WTC11 (cell line): ENCODE measurements at regions not wholly inside any gene's neighbourhood (a gene's known extent, or its start where the extent isn't known, plus 50 kb on each side); places are given as distances from the start of the nearest gene placed in this dataset.

Source experiments
- ATAC-seq: fragments of 200-7000 bp; cut with Tn5 transposase; 2 replicates; pipeline ENCODE4 v1.10.0; 2021; ENCODE audit warnings: mild to moderate bottlenecking, moderate library complexity
- CTCF ChIA-PET: fragments of 300-600 bp; sonication (Branson Sonifier 250); formaldehyde crosslinking; loops from one replicate; lab custom pipeline; 2021; ENCODE audit warnings: antibody characterized with exemption; lab: Charles Lee
- POLR2A ChIA-PET: fragments of 350-600 bp; sonication (Branson Sonifier 250); formaldehyde crosslinking; loops from one replicate; lab custom pipeline; 2021; ENCODE audit warnings: antibody characterized with exemption; lab: Charles Lee
- DNase-seq: peaks from one replicate; pipeline ENCODE4 v3.0.0; 2021; ENCODE audit warnings: low spot score
- H3K27ac Mint-ChIP-seq: 2 replicates; pipeline ENCODE4 v1.8.0; 2021; ENCODE audit warnings: mixed read lengths
- H3K27me3 Mint-ChIP-seq: 2 replicates; pipeline ENCODE4 v1.8.0; 2021; ENCODE audit warnings: low read depth, mild to moderate bottlenecking, moderate library complexity, mixed read lengths
- H3K36me3 Mint-ChIP-seq: 2 replicates; pipeline ENCODE4 v1.8.0; 2021; ENCODE audit warnings: mixed read lengths
- H3K4me1 Mint-ChIP-seq: 2 replicates; pipeline ENCODE4 v1.8.0; 2022; ENCODE audit warnings: mixed read lengths
- H3K4me3 Mint-ChIP-seq: 2 replicates; pipeline ENCODE4 v1.8.0; 2021; ENCODE audit warnings: mild to moderate bottlenecking, moderate library complexity, mixed read lengths
- H3K9me3 Mint-ChIP-seq: 2 replicates; pipeline ENCODE4 v1.8.0; 2021; ENCODE audit warnings: mixed read lengths
- ATF1 ChIP-seq: sonication (generic); formaldehyde crosslinking; IDR thresholded peaks from 2 replicates; pipeline ENCODE4 v1.8.1; 2023; ENCODE audit warnings: mild to moderate bottlenecking, moderate library complexity, missing genetic modification reagents
- CBFB ChIP-seq: sonication (generic); formaldehyde crosslinking; IDR thresholded peaks from 2 replicates; pipeline ENCODE4 v1.8.1; 2022; ENCODE audit warnings: mild to moderate bottlenecking, low read depth, missing genetic modification reagents
- CREB1 ChIP-seq: sonication (generic); formaldehyde crosslinking; IDR thresholded peaks from 2 replicates; pipeline ENCODE4 v1.8.0; 2023; ENCODE audit warnings: mild to moderate bottlenecking, missing genetic modification reagents
- E2F4 ChIP-seq: sonication (generic); formaldehyde crosslinking; IDR thresholded peaks from 2 replicates; pipeline ENCODE4 v1.8.1; 2022; ENCODE audit warnings: low read depth, mild to moderate bottlenecking, moderate library complexity, missing genetic modification reagents, borderline replicate concordance
- ESRRA ChIP-seq: sonication (generic); formaldehyde crosslinking; IDR thresholded peaks from 2 replicates; pipeline ENCODE4 v1.8.1; 2022; ENCODE audit warnings: mild to moderate bottlenecking, missing genetic modification reagents, borderline replicate concordance
- FOXK1 ChIP-seq: sonication (generic); formaldehyde crosslinking; IDR thresholded peaks from 2 replicates; pipeline ENCODE4 v1.8.0; 2022; ENCODE audit warnings: mild to moderate bottlenecking, moderate library complexity, missing genetic modification reagents
- FOXP1 ChIP-seq: sonication (generic); formaldehyde crosslinking; IDR thresholded peaks from 2 replicates; pipeline ENCODE4 v1.8.0; 2022; ENCODE audit warnings: missing genetic modification reagents, mild to moderate bottlenecking, moderate library complexity, borderline replicate concordance
- FOXP4 ChIP-seq: sonication (generic); formaldehyde crosslinking; IDR thresholded peaks from 2 replicates; pipeline ENCODE4 v1.8.0; 2022; ENCODE audit warnings: mild to moderate bottlenecking, missing genetic modification reagents
- HMGA2 ChIP-seq: fragments of 250-450 bp; sonication (Bioruptor Pico); IDR thresholded peaks from 2 replicates; pipeline ENCODE4 v1.4.0; 2021; ENCODE audit warnings: mild to moderate bottlenecking, moderate library complexity
- IRF2 ChIP-seq: sonication (generic); formaldehyde crosslinking; IDR thresholded peaks from 2 replicates; pipeline ENCODE4 v1.8.0; 2022; ENCODE audit warnings: low read depth, missing genetic modification reagents, borderline replicate concordance
- JUN ChIP-seq: sonication (generic); formaldehyde crosslinking; IDR thresholded peaks from 2 replicates; pipeline ENCODE4 v1.8.0; 2023; ENCODE audit warnings: mild to moderate bottlenecking, missing genetic modification reagents
- KAT7 ChIP-seq: sonication (generic); formaldehyde crosslinking; IDR thresholded peaks from 2 replicates; pipeline ENCODE4 v1.8.1; 2023; ENCODE audit warnings: missing genetic modification reagents, mild to moderate bottlenecking, borderline replicate concordance
- NR1H2 ChIP-seq: sonication (generic); formaldehyde crosslinking; IDR thresholded peaks from 2 replicates; pipeline ENCODE4 v1.9.0; 2021; ENCODE audit warnings: mild to moderate bottlenecking, moderate library complexity, missing genetic modification reagents
- SMAD4 ChIP-seq: sonication (generic); formaldehyde crosslinking; IDR thresholded peaks from 2 replicates; pipeline ENCODE4 v1.8.0; 2022; ENCODE audit warnings: mild to moderate bottlenecking, missing genetic modification reagents
- SP1 ChIP-seq: sonication (generic); formaldehyde crosslinking; conservative IDR thresholded peaks from 2 replicates; pipeline ENCODE4 v1.8.1; 2022; ENCODE audit warnings: missing genetic modification reagents
- USF2 ChIP-seq: sonication (generic); formaldehyde crosslinking; IDR thresholded peaks from 2 replicates; pipeline ENCODE4 v1.8.1; 2023; ENCODE audit warnings: mild to moderate bottlenecking, missing genetic modification reagents, moderate library complexity
- ZBTB21 ChIP-seq: sonication (generic); formaldehyde crosslinking; IDR thresholded peaks from 2 replicates; pipeline ENCODE4 v1.8.1; 2023; ENCODE audit warnings: mild to moderate bottlenecking, missing genetic modification reagents, borderline replicate concordance
- ZNF138 ChIP-seq: sonication (generic); formaldehyde crosslinking; conservative IDR thresholded peaks from 2 replicates; pipeline ENCODE4 v1.8.1; 2022; ENCODE audit warnings: mild to moderate bottlenecking, moderate library complexity, missing genetic modification reagents
- ZNF396 ChIP-seq: fragments of 250-450 bp; sonication (Bioruptor Pico); IDR thresholded peaks from 2 replicates; pipeline ENCODE4 v1.8.0; 2021; ENCODE audit warnings: mild to moderate bottlenecking, moderate library complexity, borderline replicate concordance
- ZNF425 ChIP-seq: fragments of 250-450 bp; sonication (Bioruptor Pico); conservative IDR thresholded peaks from 2 replicates; pipeline ENCODE4 v1.9.0; 2021; ENCODE audit warnings: mild to moderate bottlenecking
- ZNF671 ChIP-seq: fragments of 250-450 bp; sonication (Bioruptor Pico); IDR thresholded peaks from 2 replicates; pipeline ENCODE4 v1.8.0; 2021; ENCODE audit warnings: mild to moderate bottlenecking
- TF ChIP-seq, protein P1 (sequence below): sonication (generic); formaldehyde crosslinking; IDR thresholded peaks from 2 replicates; pipeline ENCODE4 v1.8.1; 2022; ENCODE audit warnings: missing genetic modification reagents, borderline replicate concordance
- TF ChIP-seq, protein P2 (sequence below): sonication (generic); formaldehyde crosslinking; IDR thresholded peaks from 2 replicates; pipeline ENCODE4 v1.8.0; 2022; ENCODE audit warnings: mild to moderate bottlenecking, missing genetic modification reagents

- TF ChIP-seq, protein P1, sequence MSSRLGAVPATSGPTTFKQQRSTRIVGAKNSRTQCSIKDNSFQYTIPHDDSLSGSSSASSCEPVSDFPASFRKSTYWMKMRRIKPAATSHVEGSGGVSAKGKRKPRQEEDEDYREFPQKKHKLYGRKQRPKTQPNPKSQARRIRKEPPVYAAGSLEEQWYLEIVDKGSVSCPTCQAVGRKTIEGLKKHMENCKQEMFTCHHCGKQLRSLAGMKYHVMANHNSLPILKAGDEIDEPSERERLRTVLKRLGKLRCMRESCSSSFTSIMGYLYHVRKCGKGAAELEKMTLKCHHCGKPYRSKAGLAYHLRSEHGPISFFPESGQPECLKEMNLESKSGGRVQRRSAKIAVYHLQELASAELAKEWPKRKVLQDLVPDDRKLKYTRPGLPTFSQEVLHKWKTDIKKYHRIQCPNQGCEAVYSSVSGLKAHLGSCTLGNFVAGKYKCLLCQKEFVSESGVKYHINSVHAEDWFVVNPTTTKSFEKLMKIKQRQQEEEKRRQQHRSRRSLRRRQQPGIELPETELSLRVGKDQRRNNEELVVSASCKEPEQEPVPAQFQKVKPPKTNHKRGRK (CRISPR knock-in tag): no peak
- no peak for TF ChIP-seq CREB1 (CRISPR knock-in tag)
- TF ChIP-seq ZBTB21 (CRISPR knock-in tag): no peak
- TF ChIP-seq FOXP4 (CRISPR knock-in tag): no peak
- no peak for TF ChIP-seq FOXP1
These were observed 117.0 kb downstream of the RFC3 start (continued) for GRCh38 chr13:33934951-33935371.

- Mint-ChIP-seq H3K27ac (no peak overlapping the region), H3K4me3 (no peak overlapping the region), H3K9me3 (peaks cover 11% of the 10 kb centered on the region), H3K4me1 (peaks cover 66% of the 10 kb centered on the region), H3K27me3 (no peaks in the 10 kb centered on the region; the same call in 1 of the 2 replicates), H3K36me3 (peaks cover 10% of the 10 kb centered on the region)
- ATAC-seq: no peak
- ChIA-PET CTCF (no interaction called here), POLR2A (no interaction called here)
- DNase-seq: no peak
- TF ChIP-seq, protein P2, sequence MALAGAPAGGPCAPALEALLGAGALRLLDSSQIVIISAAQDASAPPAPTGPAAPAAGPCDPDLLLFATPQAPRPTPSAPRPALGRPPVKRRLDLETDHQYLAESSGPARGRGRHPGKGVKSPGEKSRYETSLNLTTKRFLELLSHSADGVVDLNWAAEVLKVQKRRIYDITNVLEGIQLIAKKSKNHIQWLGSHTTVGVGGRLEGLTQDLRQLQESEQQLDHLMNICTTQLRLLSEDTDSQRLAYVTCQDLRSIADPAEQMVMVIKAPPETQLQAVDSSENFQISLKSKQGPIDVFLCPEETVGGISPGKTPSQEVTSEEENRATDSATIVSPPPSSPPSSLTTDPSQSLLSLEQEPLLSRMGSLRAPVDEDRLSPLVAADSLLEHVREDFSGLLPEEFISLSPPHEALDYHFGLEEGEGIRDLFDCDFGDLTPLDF (CRISPR knock-in tag): no peak
- TF ChIP-seq USF2 (CRISPR knock-in tag): no peak
- no peak for TF ChIP-seq IRF2 (CRISPR knock-in tag)
- no peak for TF ChIP-seq E2F4
- TF ChIP-seq SP1 (CRISPR knock-in tag): no peak
These were observed 118.0 kb downstream of the RFC3 start for GRCh38 chr13:33935969-33936368.

DNA sequence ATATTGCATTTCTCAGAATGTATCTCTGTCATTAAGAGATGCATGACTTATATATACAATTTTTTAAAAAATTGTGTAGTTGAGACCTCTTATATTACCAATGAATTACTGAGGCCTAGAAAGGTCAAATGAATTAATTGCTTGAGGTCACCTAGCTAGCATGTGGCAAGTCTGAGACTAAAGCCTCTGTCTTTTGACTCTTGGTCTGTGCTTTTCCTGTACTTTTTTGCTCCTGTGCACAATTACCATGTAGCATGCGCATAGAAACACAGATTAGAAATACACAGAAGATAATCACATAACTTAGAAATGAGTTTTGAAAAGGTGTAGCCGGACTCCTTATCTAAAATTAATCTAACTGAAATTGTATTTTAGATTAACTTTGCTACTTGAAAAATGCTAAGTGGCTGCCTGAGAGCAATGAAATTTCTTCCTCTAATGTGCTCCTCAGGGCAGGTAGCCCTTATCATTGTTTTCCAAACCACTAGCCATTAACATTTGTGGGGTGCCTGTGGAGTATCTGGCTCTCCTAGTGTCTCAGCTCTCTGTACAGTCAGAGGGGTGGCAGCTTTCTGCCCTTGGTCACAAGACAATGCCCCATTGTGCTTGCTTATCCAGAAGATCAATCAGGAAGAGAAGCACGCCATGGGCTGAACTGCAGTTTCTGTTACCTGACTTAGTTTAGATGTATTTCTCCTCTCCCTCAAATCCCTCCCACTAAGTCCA is 119.6 kb downstream of the RFC3 start:
- ATAC-seq (peak; percentile 81), DNase-seq (peak; percentile 13)
- H3K4me1 Mint-ChIP-seq: peaks cover 67% of the 10 kb centered on the region
- ChIA-PET POLR2A (no interaction called here), CTCF (interaction anchor here (1.2 kb wide), 1 partner anchor 140 kb away, joined by 4 read pairs; no protein-coding TSS in a partner anchor)
- peak overlapping the region; percentile 78 for H3K27ac Mint-ChIP-seq
- no peaks in the 10 kb centered on the region; the same call in 1 of the 2 replicates for H3K27me3 Mint-ChIP-seq
- H3K36me3 Mint-ChIP-seq: peaks cover 10% of the 10 kb centered on the region
- H3K9me3 Mint-ChIP-seq: peaks cover 11% of the 10 kb centered on the region
- no peak overlapping the region for H3K4me3 Mint-ChIP-seq
- TF ChIP-seq FOXK1: no peak
- TF ChIP-seq KAT7 (CRISPR knock-in tag): no peak
- TF ChIP-seq NR1H2: no peak
- TF ChIP-seq HMGA2 (CRISPR knock-in tag): no peak
- no peak for TF ChIP-seq ZNF396 (CRISPR knock-in tag)
- TF ChIP-seq CBFB (CRISPR knock-in tag): no peak
- no peak for TF ChIP-seq ZNF425 (CRISPR knock-in tag)
- no peak for TF ChIP-seq SMAD4
- TF ChIP-seq CREB1 (CRISPR knock-in tag): no peak
- TF ChIP-seq ATF1 (CRISPR knock-in tag): no peak
- no peak for TF ChIP-seq ESRRA (CRISPR knock-in tag)
- TF ChIP-seq ZNF138 (CRISPR knock-in tag): no peak
- no peak for TF ChIP-seq ZNF671
- TF ChIP-seq JUN (CRISPR knock-in tag): no peak
